ENCODE measurements at regions not wholly inside any gene's neighbourhood (a gene's known extent, or its start where the extent isn't known, plus 50 kb on each side); places are given as distances from the start of the nearest gene placed in this dataset.

- TF ChIP-seq CTCF (IDR thresholded peaks at IDR 0.05; ENCODE audit: control extremely low read depth, extremely low read depth, low read depth, missing control alignments), result no peak
- DNase-seq (ENCODE audit: extremely low spot score), result no peak
- CTCF ChIA-PET, result interaction anchor here (1.0 kb wide), 1 partner anchor 12 kb away, joined by 3 read pairs; no protein-coding TSS in a partner anchor
- POLR2A ChIA-PET, result no interaction called here
These were observed 153.4 kb downstream of the CEP120 start for GRCh38 chr5:123269851-123270250.

DNA sequence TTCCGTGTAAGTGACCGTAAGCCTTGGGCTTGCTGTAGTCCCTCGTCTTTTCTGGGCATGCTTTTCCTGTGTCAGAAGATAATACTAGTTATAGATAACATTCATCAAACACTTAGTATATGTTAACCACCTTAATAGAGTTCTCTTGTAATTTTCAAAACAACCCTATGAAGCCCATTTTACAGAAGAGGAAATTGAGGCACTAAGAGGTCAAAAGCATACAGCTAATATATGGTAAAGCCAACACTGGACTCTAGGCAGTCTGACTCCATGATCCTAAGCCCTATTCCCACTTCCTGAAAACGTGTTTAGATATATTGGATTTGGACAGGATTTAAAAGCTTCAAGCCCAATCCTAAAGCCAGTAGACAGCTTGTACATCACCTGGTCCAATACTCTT, 153.8 kb downstream of the CEP120 start:
- POLR2A ChIA-PET, result no interaction called here

GRCh38 chr5:123266365-123266764, 156.8 kb downstream of the CEP120 start:
- TF ChIP-seq CTCF (IDR thresholded peaks at IDR 0.05; ENCODE audit: control extremely low read depth, extremely low read depth, low read depth, missing control alignments), result no peak
- ChIA-PET CTCF (no interaction called here), POLR2A (no interaction called here)
- DNase-seq (ENCODE audit: extremely low spot score), result no peak

More for the DNA sequence above, 153.8 kb downstream of the CEP120 start:
- DNase-seq (ENCODE audit: extremely low spot score), result no peak
- TF ChIP-seq CTCF (IDR thresholded peaks at IDR 0.05; ENCODE audit: control extremely low read depth, extremely low read depth, low read depth, missing control alignments), result no peak
- CTCF ChIA-PET, result interaction anchor here (1.0 kb wide), 1 partner anchor 12 kb away, joined by 3 read pairs; no protein-coding TSS in a partner anchor

GRCh38 chr5:123265551-123265950, 157.7 kb downstream of the CEP120 start:
- CTCF ChIA-PET, result interaction anchor here (1.4 kb wide), 1 partner anchor 10 kb away, joined by 3 read pairs; no protein-coding TSS in a partner anchor
- POLR2A ChIA-PET, result no interaction called here
- DNase-seq (ENCODE audit: extremely low spot score), result no peak
- TF ChIP-seq CTCF (IDR thresholded peaks at IDR 0.05; ENCODE audit: control extremely low read depth, extremely low read depth, low read depth, missing control alignments), result no peak

DNA sequence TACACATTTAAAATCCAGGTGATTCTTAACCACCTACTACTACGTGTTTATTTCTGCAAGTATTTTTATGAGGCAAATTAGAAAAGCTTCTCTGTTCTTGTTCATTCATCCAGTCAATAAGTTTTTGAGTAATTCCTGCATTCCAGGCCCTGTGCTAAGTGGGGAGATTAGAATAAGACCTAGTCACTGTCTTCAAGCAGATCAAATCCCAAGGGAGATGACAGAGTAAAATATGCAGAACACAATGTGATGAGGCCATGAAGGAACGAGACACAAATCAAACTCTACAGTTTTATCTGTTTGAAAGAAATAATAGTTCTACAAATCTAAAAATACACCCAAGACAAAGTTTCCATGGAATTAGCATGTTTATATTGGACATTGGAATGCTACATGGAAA, 158.8 kb downstream of the CEP120 start:
- no peak for TF ChIP-seq CTCF (IDR thresholded peaks at IDR 0.05; ENCODE audit: control extremely low read depth, extremely low read depth, low read depth, missing control alignments)
- ChIA-PET POLR2A (no interaction called here), CTCF (interaction anchor here (0.9 kb wide), 1 partner anchor 18 kb away, joined by 3 read pairs; no protein-coding TSS in a partner anchor)
- DNase-seq (ENCODE audit: extremely low spot score), result no peak

DNA sequence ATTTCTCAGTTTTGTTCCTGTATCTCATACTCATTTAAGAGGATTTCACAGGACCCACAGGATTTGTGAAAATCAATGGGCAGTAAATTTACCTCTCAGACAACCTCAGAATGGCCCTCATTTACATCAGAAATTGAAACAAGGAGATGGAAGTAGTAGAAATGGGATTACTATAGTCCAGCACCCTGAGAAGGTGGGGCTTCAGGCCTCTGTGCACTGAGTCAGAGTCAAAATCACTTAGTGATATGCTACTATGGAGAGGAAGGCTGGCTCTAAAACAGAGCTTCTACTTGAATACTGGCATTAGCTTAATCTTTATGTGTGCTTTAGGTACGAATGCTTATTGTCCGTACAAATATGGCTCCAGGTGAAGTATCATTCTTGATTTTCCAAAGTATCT, 159.3 kb downstream of the CEP120 start:
- ChIA-PET CTCF (interaction anchor here (0.9 kb wide), 1 partner anchor 18 kb away, joined by 3 read pairs; no protein-coding TSS in a partner anchor), POLR2A (no interaction called here)
- no peak for TF ChIP-seq CTCF (IDR thresholded peaks at IDR 0.05; ENCODE audit: control extremely low read depth, extremely low read depth, low read depth, missing control alignments)

More for the DNA sequence above, 159.3 kb downstream of the CEP120 start:
- no peak for DNase-seq (ENCODE audit: extremely low spot score)

All from GM10248 (cell line).